Heart left ventricle (tissue), 16 donors: ENCODE measurements at regions not wholly inside any gene's neighbourhood (a gene's known extent, or its start where the extent isn't known, plus 50 kb on each side); places are given as distances from the start of the nearest gene placed in this dataset.

ENCODE experiments used
- ATAC-seq, 4 donors: fragments of 200-7000 bp; cut with Tn5 transposase; one replicate each; pipeline ENCODE4 v1.9.1; 2020 to 2022; ENCODE audit warnings: moderate library complexity in 4 of 4, mild to moderate bottlenecking in 3 of 4, moderate number of reproducible peaks in 1 of 4
- DNase-seq, 5 donors: peaks; one replicate each; pipeline ENCODE4 v3.0.0-alpha.2; 2020
- H3K27ac ChIP-seq, 12 donors: fragments of 200-600 bp; sonication (generic) in 4 of 12; one replicate each; pipeline versions ENCODE4 v1.5.0 to v1.8.0; 2016 to 2022; ENCODE audit warnings: mild to moderate bottlenecking in 2 of 12
- H3K27me3 ChIP-seq, 9 donors: fragments of 200-600 bp; sonication (generic) in 2 of 9; one replicate each; pipeline versions ENCODE4 v1.5.1 to v1.8.0; 2016 to 2022; ENCODE audit warnings: mild to moderate bottlenecking in 3 of 9
- H3K36me3 ChIP-seq, 9 donors: fragments of 200-600 bp; sonication (generic) in 2 of 9; one replicate each; pipeline versions ENCODE4 v1.5.0 to v1.8.0; 2018 to 2022; ENCODE audit warnings: mild to moderate bottlenecking in 2 of 9
- H3K4me1 ChIP-seq, 12 donors: fragments of 200-600 bp; sonication (generic) in 4 of 12; one replicate each; pipeline versions ENCODE4 v1.5.0 to v1.8.0; 2016 to 2022; ENCODE audit warnings: mild to moderate bottlenecking in 3 of 12
- H3K4me3 ChIP-seq, 12 donors: fragments of 200-600 bp; sonication (generic) in 4 of 12; one replicate each; pipeline versions ENCODE4 v1.5.0 to v1.8.0; 2017 to 2022; ENCODE audit warnings: mild to moderate bottlenecking in 9 of 12, moderate library complexity in 4 of 12
- H3K9me3 ChIP-seq, 12 donors: fragments of 200-600 bp; sonication (generic) in 4 of 12; one replicate each; pipeline versions ENCODE4 v1.5.0 to v1.8.0; 2016 to 2022; ENCODE audit warnings: mild to moderate bottlenecking in 1 of 12
- POLR2A ChIP-seq, 2 donors: fragments of 450-650 bp; IDR thresholded peaks; one replicate each; pipeline ENCODE4 v1.6.1; 2017; ENCODE audit warnings: antibody characterized with exemption in 2 of 2, mild to moderate bottlenecking in 2 of 2, moderate library complexity in 2 of 2
- WGBS, 4 donors: extraction: QIAGEN DNeasy Blood & Tissue Kit in 2 of 4; methylation state at CpG; one replicate each; pipeline versions ENCODE4 v1.1.5 to v1.1.7; 2013 to 2018; 5-methylcytosine and 5-hydroxymethylcytosine counted together
- intact Hi-C, 10 donors: fragments of 100-400 bp; cut with DNase I; formaldehyde crosslinking; loops; one replicate each; pipeline versions ENCODE4 v1.11.1 to v1.14.2; 2022
- TF ChIP-seq, protein P1 (sequence below), 12 donors: fragments of 200-600 bp; sonication (generic) in 4 of 12; IDR thresholded peaks; one replicate each; pipeline versions ENCODE4 v1.5.0 to v1.8.0; 2018 to 2022; ENCODE audit warnings: antibody characterized with exemption in 12 of 12, mild to moderate bottlenecking in 5 of 12
- donor health status: ischemic (EF 13 %, LVEDD 7.1; RV severe dilation, severe dysfunction).
- donor health status: healthy with polysubstance abuse.
- donor health status: DM: no; HTN: yes; CAD: no.
- donor health status: DM: no; HTN: no; CAD: no.
- donor health status: ischemic (EF 25% LVEDD 6.9; RV normal size, moderate dysfunction).
- donor health status: ischemic (EF 25% LVEDD 5.7; RV mildly dilated, moderate dysfunction).
- donor health status: healthy.
- donor health status: DM: yes; HTN: yes; CAD: no.
- donor health status: ischemic (EF 35%, LVEDD 5.7; RV mildly dilated, moderate dysfunction).
- donor health status: nonischemic (EF 11% LVEDD 7.7; RV severe dilation, severe dysfunction).
- donor health status: DM: yes; HTN: yes; CAD: no.
- donor health status: PGD.
- donor health status: ischemic (EF 29% LVEDD 5.4; RV normal size, mild dysfunction).
- donor health status: nonischemic (EF 23%, LVEDD 6.1; RV moderate dilation, normal function).

DNA sequence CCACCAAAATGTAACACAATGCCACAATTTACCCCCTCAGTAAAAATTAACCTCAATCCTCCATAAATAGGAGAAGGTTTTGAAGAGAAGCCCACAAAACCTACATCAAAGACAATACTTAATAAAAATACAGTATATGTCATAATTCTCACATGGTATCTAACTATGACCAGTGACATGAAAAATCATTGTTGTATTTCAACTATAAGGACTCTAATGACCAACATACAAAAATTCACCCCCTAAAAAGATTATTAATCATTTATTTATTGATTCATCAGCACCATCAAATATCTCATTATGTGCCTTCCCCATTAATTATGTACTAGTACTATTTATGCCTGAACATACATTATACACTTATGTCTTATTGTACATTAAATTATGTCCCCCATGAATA, 77.1 kb upstream of the ZMAT1 start:
- no peak for TF ChIP-seq POLR2A (IDR thresholded peaks at IDR 0.05)
- TF ChIP-seq, protein P1, sequence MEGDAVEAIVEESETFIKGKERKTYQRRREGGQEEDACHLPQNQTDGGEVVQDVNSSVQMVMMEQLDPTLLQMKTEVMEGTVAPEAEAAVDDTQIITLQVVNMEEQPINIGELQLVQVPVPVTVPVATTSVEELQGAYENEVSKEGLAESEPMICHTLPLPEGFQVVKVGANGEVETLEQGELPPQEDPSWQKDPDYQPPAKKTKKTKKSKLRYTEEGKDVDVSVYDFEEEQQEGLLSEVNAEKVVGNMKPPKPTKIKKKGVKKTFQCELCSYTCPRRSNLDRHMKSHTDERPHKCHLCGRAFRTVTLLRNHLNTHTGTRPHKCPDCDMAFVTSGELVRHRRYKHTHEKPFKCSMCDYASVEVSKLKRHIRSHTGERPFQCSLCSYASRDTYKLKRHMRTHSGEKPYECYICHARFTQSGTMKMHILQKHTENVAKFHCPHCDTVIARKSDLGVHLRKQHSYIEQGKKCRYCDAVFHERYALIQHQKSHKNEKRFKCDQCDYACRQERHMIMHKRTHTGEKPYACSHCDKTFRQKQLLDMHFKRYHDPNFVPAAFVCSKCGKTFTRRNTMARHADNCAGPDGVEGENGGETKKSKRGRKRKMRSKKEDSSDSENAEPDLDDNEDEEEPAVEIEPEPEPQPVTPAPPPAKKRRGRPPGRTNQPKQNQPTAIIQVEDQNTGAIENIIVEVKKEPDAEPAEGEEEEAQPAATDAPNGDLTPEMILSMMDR (IDR thresholded peaks at IDR 0.05), result no peak
- peaks cover 0 to 4% (median 0%) of the 10 kb centered on the region in 9 donors for H3K27me3 ChIP-seq
- H3K4me1 ChIP-seq, result no peaks in the 10 kb centered on the region
- peaks cover 0 to 6% (median 0%) of the 10 kb centered on the region in 12 donors for H3K9me3 ChIP-seq
- no peak for ATAC-seq
- no peaks in the 10 kb centered on the region for H3K36me3 ChIP-seq
- no peak overlapping the region for H3K4me3 ChIP-seq
- H3K27ac ChIP-seq, result no peak overlapping the region
- DNase-seq, result no peak
- intact Hi-C loops, result no loop called here

- ATAC-seq (no peak), DNase-seq (no peak)
- no peaks in the 10 kb centered on the region for H3K27me3 ChIP-seq
- no peak overlapping the region for H3K4me3 ChIP-seq
- 62 to 74% (median 68%) methylated on average over 5 to 7 of the region's 7 CpGs for WGBS, 4 donors
- no peak overlapping the region for H3K27ac ChIP-seq
- peaks cover 0 to 13% (median 0%) of the 10 kb centered on the region in 12 donors for H3K9me3 ChIP-seq
- intact Hi-C loops, result no loop called here
- no peaks in the 10 kb centered on the region for H3K36me3 ChIP-seq
- no peaks in the 10 kb centered on the region for H3K4me1 ChIP-seq
- TF ChIP-seq, protein P1 (IDR thresholded peaks at IDR 0.05), result no peak
- TF ChIP-seq POLR2A (IDR thresholded peaks at IDR 0.05), result no peak
Observed at GRCh38 chrX:101999644-102000539, 68.1 kb upstream of the ZMAT1 start.

GRCh38 chrX:101993335-101993734, 61.5 kb upstream of the ZMAT1 start:
- H3K27ac ChIP-seq, result no peak overlapping the region

GRCh38 chrX:101986586-101986985, 54.8 kb upstream of the ZMAT1 start:
- Histone ChIP-seq H3K9me3 (no peaks in the 10 kb centered on the region), H3K27ac (no peak overlapping the region), H3K27me3 (peaks cover 0 to 14% (median 0%) of the 10 kb centered on the region in 9 donors), H3K36me3 (no peaks in the 10 kb centered on the region), H3K4me3 (no peak overlapping the region), H3K4me1 (no peaks in the 10 kb centered on the region)
- WGBS, 4 donors, result 35 to 64% (median 36%) methylated on average over 2 of the region's 2 CpGs
- intact Hi-C loops, result no loop called here
- TF ChIP-seq, protein P1 (IDR thresholded peaks at IDR 0.05), result no peak
- TF ChIP-seq POLR2A (IDR thresholded peaks at IDR 0.05), result no peak
- ATAC-seq (no peak), DNase-seq (no peak)

More at GRCh38 chrX:101993335-101993734, 61.5 kb upstream of the ZMAT1 start:
- Histone ChIP-seq H3K36me3 (no peaks in the 10 kb centered on the region), H3K4me1 (no peaks in the 10 kb centered on the region), H3K4me3 (no peak overlapping the region), H3K27me3 (peaks cover 0 to 5% (median 0%) of the 10 kb centered on the region in 9 donors), H3K9me3 (no peaks in the 10 kb centered on the region)
- ATAC-seq (no peak), DNase-seq (no peak)
- WGBS, 4 donors, result 69 to 82% (median 77%) methylated on average over 2 of the region's 2 CpGs
- intact Hi-C loops, result no loop called here
- TF ChIP-seq, protein P1 (IDR thresholded peaks at IDR 0.05), result no peak
- TF ChIP-seq POLR2A (IDR thresholded peaks at IDR 0.05), result no peak
